Activated T-cell treated with anti-CD3 and anti-CD28 coated beads, Interleukin-2, amount 50 U/mL, for 72 hours (primary cell): ENCODE measurements at regions not wholly inside any gene's neighbourhood (a gene's known extent, or its start where the extent isn't known, plus 50 kb on each side); places are given as distances from the start of the nearest gene placed in this dataset.

Experiments used
- ATAC-seq, 2 donors: fragments of 150-1000 bp; cut with Tn5 transposase; replicated peaks in 1 of 2; 2 replicates each; pipeline ENCODE4 v1.10.0; 2021; ENCODE audit warnings: moderate library complexity in 2 of 2, mild to moderate bottlenecking in 1 of 2
- DNase-seq, 2 donors: peaks; one replicate each; pipeline ENCODE4 v3.0.0; 2021 to 2022; ENCODE audit warnings: mixed read lengths in 1 of 2
- H3K27ac Mint-ChIP-seq: one replicate; pipeline ENCODE4 v1.8.0; 2022; ENCODE audit warnings: mild to moderate bottlenecking, moderate library complexity, mixed read lengths
- H3K27me3 Mint-ChIP-seq: one replicate; pipeline ENCODE4 v1.8.0; 2022; ENCODE audit warnings: low read depth, mixed read lengths
- H3K36me3 Mint-ChIP-seq, 2 donors: one replicate each; pipeline ENCODE4 v1.8.0; 2022; ENCODE audit warnings: mixed read lengths in 2 of 2, mild to moderate bottlenecking in 1 of 2; ENCODE audit not compliant: insufficient read depth in 2 of 2
- H3K4me1 Mint-ChIP-seq: one replicate; pipeline ENCODE4 v1.8.0; 2022; ENCODE audit warnings: low read depth, mixed read lengths
- H3K4me3 Mint-ChIP-seq, 2 donors: one replicate each; pipeline ENCODE4 v1.8.0; 2022; ENCODE audit warnings: mild to moderate bottlenecking in 2 of 2, mixed read lengths in 2 of 2, moderate library complexity in 2 of 2
- H3K9me3 Mint-ChIP-seq, 2 donors: one replicate each; pipeline ENCODE4 v1.8.0; 2022; ENCODE audit warnings: mixed read lengths in 2 of 2

DNA sequence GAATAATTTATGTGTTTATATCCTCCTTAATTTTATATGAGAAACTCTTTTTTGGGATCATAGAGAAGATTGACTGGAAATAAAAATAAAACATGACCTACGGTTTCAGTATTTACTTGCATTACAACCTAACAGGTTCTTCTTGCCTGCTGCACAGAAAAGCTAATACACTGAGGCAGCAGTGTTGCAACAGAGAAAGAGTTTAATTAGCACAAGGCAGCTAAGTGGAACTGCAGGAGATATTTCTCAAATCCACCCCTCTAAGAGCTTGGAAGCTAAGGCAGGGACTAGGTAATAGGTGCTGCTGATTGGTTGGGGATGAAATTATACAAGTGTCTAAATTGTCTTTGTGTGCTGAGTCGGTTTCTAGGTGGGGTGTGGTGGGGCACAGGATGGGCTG, 380.9 kb downstream of the DIRAS2 start:
- ATAC-seq (no peak), DNase-seq (no peak)
- H3K4me3 Mint-ChIP-seq, result no peak overlapping the region
- H3K36me3 Mint-ChIP-seq, result peaks cover 0 to 5% of the 10 kb centered on the region in 2 donors
- H3K9me3 Mint-ChIP-seq, result peaks cover 5 to 7% of the 10 kb centered on the region in 2 donors
- no peak overlapping the region for H3K27ac Mint-ChIP-seq
- H3K27me3 Mint-ChIP-seq, result peaks cover 7% of the 10 kb centered on the region
- no peaks in the 10 kb centered on the region for H3K4me1 Mint-ChIP-seq

DNA sequence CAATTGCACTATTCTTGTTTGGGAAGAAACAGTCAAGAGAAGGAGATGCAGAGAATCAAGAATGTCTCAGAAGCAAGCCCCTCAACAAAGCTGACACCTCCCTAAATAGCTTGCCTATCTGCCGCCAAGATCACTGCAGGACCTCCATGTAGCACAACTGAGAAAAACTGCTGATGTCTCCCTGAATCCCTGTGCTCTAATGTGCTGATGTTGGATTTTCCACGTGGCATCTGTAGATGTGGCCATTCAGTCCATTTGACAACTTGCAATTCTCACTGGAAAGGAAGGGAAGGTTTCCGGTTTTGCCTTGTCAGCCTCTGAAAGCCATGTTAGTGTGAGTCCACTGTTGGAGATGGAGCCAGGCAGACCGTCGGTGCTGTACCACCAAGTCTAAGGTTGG, 374.0 kb downstream of the DIRAS2 start:
- no peaks in the 10 kb centered on the region for H3K4me1 Mint-ChIP-seq
- no peak for ATAC-seq
- no peaks in the 10 kb centered on the region for H3K9me3 Mint-ChIP-seq
- H3K4me3 Mint-ChIP-seq, result no peak overlapping the region
- no peak overlapping the region for H3K27ac Mint-ChIP-seq
- no peak for DNase-seq
- H3K27me3 Mint-ChIP-seq, result peaks cover 7% of the 10 kb centered on the region
- H3K36me3 Mint-ChIP-seq, result no peaks in the 10 kb centered on the region

DNA sequence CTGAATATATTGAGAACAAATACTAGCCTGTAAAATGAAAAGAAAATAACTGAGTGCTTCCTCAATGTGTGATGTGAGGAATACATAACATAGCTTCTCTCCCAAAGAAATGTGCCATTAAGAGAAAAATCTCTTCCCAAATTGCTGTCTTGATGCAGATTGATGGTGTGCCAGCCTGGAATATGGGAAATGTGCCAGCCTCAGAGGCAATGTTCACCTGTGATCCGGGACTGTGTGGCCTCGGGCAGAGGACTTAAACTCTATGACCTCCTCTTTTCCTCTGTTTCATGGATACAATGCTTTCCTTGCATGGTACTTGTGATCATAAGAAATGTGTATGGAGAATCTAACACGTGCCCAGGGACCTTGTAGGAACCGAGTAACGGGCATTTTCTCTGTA, 370.9 kb downstream of the DIRAS2 start:
- no peak overlapping the region for H3K4me3 Mint-ChIP-seq

DNA sequence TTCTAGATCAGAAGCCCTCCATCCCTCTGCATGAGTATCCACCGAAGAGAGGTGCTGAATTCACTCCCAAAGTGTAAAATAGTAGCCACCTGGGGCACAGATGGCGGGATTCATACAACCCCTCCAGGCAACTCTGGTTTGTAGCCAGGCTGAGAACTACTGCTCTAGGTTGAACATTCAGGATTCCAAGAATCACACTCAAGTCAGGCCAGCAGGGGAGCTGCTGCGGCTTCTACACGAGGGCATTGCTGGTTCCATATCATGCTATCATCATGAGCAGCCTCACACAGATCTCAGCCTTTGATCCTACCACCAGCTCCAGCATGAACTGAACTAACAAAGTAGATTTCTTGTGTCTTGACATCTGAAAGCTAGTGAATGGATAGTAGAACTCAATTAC, 367.9 kb downstream of the DIRAS2 start:
- ATAC-seq, result no peak
- DNase-seq, result no peak

More for the DNA sequence above, 370.9 kb downstream of the DIRAS2 start:
- ATAC-seq, result no peak
- DNase-seq, result no peak
- H3K4me1 Mint-ChIP-seq, result no peaks in the 10 kb centered on the region
- no peaks in the 10 kb centered on the region for H3K9me3 Mint-ChIP-seq
- peaks cover 10% of the 10 kb centered on the region for H3K27me3 Mint-ChIP-seq
- no peak overlapping the region for H3K27ac Mint-ChIP-seq
- H3K36me3 Mint-ChIP-seq, result no peaks in the 10 kb centered on the region

DNA sequence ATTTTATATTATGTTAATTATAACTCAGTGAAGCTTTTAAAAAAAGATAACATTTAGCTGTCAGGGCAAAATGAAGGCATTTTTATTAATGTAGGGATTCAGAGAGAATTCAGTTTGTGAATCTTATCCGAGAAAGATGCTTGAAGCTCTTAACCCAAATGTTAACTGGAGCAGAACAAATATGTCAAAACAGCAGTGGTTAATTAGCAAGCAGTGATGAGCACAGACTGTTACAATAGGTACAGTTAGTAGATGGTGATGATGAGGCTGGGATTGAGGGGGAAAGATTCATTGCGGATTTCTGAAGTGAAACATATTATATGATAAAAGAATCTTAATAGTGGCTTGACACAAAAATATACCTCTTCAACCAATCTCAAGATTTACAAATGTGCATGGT, 356.7 kb downstream of the DIRAS2 start:
- Mint-ChIP-seq H3K27me3 (peaks cover 7% of the 10 kb centered on the region), H3K9me3 (no peaks in the 10 kb centered on the region), H3K4me3 (no peak overlapping the region), H3K27ac (no peak overlapping the region), H3K36me3 (no peaks in the 10 kb centered on the region), H3K4me1 (peaks cover 3% of the 10 kb centered on the region)
- ATAC-seq (no peak), DNase-seq (no peak)

More for the DNA sequence above, 367.9 kb downstream of the DIRAS2 start:
- H3K4me3 Mint-ChIP-seq, result no peak overlapping the region
- H3K27ac Mint-ChIP-seq, result no peak overlapping the region
- no peaks in the 10 kb centered on the region for H3K4me1 Mint-ChIP-seq
- H3K9me3 Mint-ChIP-seq, result no peaks in the 10 kb centered on the region
- no peaks in the 10 kb centered on the region for H3K36me3 Mint-ChIP-seq
- peaks cover 35% of the 10 kb centered on the region for H3K27me3 Mint-ChIP-seq

DNA sequence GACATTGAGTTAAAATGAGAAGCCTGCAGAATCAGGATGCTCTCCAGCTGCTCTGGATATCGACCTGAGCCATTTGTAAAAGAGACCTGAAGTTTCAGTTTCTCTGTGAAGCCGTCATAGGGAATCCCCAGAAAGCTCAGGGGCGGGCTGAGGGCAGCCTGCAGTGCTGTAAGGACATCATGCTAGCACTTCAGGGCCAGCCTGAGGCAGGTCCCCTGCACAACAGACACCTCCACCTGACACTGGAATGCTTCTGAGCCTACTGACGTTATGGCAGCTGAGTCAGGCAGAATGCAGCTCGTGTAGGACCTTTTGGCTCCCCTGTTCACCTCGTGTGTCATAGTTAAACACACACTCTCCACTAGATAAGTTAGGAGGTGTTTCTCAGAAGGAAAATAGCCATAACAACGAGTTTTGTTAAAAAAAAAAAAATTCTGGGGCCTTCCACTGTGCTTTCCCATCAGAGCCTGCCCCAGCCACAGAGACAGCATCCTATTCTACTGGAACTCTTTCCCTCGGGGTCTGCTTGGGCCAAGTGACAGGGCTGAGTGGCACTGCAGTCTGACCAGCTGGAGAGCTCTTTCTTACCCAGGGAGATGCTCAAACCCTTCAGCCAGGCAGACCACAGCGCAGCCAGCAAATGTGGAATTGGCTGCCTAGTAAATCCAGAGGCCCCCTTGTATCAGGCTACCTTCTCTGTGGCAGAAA, 354.9 kb downstream of the DIRAS2 start:
- Mint-ChIP-seq H3K27me3 (peaks cover 6% of the 10 kb centered on the region), H3K27ac (no peak overlapping the region), H3K4me3 (peak overlapping the region in 1 of 2 donors; percentile 4), H3K36me3 (no peaks in the 10 kb centered on the region), H3K9me3 (no peaks in the 10 kb centered on the region), H3K4me1 (peaks cover 3% of the 10 kb centered on the region)
- DNase-seq, result peak; percentile 4 to 43
- ATAC-seq, result peak; percentile 52 to 93

DNA sequence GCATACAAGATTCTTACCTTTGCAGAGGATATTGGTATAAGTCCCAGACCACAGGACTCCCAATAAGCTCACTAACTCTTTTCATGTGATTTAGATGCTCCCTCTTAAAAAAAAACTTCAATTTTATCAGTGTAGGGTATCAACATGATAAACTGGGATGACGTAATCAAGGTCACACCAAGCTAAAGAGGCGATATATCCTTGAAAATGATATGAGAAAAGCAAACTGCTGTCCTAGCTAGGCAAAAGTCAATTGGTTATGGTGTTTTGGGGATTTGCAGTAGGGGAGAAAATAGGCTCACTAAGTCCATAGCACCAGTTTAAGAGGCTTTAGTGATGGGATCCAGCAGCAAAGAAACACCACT, 354.4 kb downstream of the DIRAS2 start:
- H3K36me3 Mint-ChIP-seq, result no peaks in the 10 kb centered on the region
- peaks cover 3% of the 10 kb centered on the region for H3K4me1 Mint-ChIP-seq
- no peak for ATAC-seq
- H3K4me3 Mint-ChIP-seq, result no peak overlapping the region
- no peak for DNase-seq
- H3K9me3 Mint-ChIP-seq, result no peaks in the 10 kb centered on the region
- H3K27ac Mint-ChIP-seq, result no peak overlapping the region
- peaks cover 6% of the 10 kb centered on the region for H3K27me3 Mint-ChIP-seq

DNA sequence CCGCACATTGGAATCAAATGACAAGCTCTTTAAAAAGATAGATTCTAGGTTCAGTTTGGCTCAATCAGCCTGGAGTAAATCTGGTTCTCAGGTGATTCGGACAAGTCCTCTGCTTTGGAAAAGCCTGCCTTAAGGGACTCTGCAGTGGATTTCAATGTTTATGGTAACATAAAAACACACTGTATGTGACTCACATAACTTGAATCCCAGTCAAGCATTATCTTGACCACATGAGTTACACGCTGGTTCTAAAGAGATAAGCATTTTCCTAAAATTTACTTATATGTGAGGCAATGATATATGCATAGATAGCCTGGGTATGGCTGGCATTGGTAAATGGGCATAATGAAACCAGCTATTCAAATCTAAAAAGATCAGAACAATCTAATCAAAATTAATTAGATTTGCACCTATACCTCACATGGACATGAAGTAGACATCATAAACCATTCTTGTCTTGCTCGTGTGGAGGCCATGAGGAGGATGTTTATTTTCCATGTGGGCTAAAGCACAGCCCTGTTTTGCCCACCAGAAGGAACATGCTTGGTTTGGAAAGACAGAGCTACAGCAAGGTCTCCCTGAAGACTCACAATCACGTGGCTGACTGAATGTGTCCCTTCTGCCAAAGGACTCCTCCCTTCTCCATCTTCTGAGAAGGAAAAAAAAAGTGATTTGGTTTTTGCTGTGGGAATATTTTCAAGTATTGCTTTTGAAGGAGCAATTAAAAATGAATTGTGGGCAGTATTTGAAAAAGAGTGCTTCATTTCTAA, 351.7 kb downstream of the DIRAS2 start:
- Mint-ChIP-seq H3K27ac (no peak overlapping the region), H3K9me3 (no peaks in the 10 kb centered on the region), H3K36me3 (no peaks in the 10 kb centered on the region), H3K27me3 (peaks cover 7% of the 10 kb centered on the region), H3K4me3 (no peak overlapping the region), H3K4me1 (peaks cover 3% of the 10 kb centered on the region)
- ATAC-seq, result no peak
- no peak for DNase-seq

DNA sequence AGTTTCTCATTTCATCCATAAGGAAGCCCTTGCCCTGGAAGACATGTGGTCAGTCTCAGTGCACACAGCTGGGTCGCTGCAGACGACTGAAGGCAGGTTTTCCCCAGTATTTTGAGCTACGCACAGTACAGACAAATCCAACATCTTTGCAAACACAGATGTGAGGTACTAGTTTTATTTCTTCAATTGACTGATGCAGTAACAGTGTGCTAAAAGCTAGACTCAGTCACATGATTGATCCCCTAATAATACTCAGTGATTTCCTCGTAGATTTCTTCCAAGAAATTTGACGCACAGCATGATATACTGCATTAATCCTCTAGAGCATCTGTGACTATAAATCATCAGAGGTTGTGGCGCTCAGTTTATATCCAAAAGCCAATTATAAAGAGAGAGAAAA, 346.1 kb downstream of the DIRAS2 start:
- no peak overlapping the region for H3K4me3 Mint-ChIP-seq
- H3K27ac Mint-ChIP-seq, result no peak overlapping the region
- DNase-seq, result no peak
- H3K9me3 Mint-ChIP-seq, result no peaks in the 10 kb centered on the region
- no peak for ATAC-seq
- no peaks in the 10 kb centered on the region for H3K4me1 Mint-ChIP-seq
- H3K36me3 Mint-ChIP-seq, result no peaks in the 10 kb centered on the region
- peaks cover 13% of the 10 kb centered on the region for H3K27me3 Mint-ChIP-seq

DNA sequence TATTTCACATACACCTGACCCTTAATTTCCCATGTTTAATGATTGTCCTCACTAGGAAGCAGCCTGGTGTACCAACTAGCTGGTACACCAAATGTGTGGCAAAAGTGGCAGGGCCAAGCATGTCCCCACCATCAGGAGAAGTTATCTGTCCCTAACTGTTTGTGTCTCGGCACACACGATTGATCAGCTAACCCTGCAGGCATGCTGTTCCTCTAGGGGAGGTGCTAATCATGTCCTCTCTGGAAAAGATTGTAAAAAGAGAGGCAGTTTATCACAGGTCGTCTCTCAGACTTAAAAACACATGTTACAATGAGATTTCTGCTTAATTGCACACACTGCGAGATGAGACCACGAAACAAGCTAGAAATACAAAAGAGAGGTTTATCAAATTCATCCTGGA, 342.7 kb downstream of the DIRAS2 start:
- no peak overlapping the region for H3K4me3 Mint-ChIP-seq
- no peaks in the 10 kb centered on the region for H3K9me3 Mint-ChIP-seq
- H3K27me3 Mint-ChIP-seq, result peaks cover 21% of the 10 kb centered on the region
- H3K36me3 Mint-ChIP-seq, result no peaks in the 10 kb centered on the region
- DNase-seq (no peak), ATAC-seq (no peak)
- no peaks in the 10 kb centered on the region for H3K4me1 Mint-ChIP-seq
- H3K27ac Mint-ChIP-seq, result no peak overlapping the region

- Mint-ChIP-seq H3K27me3 (peaks cover 21% of the 10 kb centered on the region), H3K9me3 (no peaks in the 10 kb centered on the region), H3K27ac (no peak overlapping the region), H3K4me1 (no peaks in the 10 kb centered on the region), H3K36me3 (no peaks in the 10 kb centered on the region), H3K4me3 (no peak overlapping the region)
- DNase-seq (no peak), ATAC-seq (no peak)
Measured at GRCh38 chr9:90300611-90301276, 341.9 kb downstream of the DIRAS2 start.

- H3K27me3 Mint-ChIP-seq, result peaks cover 16% of the 10 kb centered on the region
- ATAC-seq, result no peak
- no peak overlapping the region for H3K27ac Mint-ChIP-seq
- no peak for DNase-seq
- no peaks in the 10 kb centered on the region for H3K4me1 Mint-ChIP-seq
- H3K36me3 Mint-ChIP-seq, result no peaks in the 10 kb centered on the region
- no peak overlapping the region for H3K4me3 Mint-ChIP-seq
- no peaks in the 10 kb centered on the region for H3K9me3 Mint-ChIP-seq
Measured at GRCh38 chr9:90301277-90301653, 341.4 kb downstream of the DIRAS2 start.

DNA sequence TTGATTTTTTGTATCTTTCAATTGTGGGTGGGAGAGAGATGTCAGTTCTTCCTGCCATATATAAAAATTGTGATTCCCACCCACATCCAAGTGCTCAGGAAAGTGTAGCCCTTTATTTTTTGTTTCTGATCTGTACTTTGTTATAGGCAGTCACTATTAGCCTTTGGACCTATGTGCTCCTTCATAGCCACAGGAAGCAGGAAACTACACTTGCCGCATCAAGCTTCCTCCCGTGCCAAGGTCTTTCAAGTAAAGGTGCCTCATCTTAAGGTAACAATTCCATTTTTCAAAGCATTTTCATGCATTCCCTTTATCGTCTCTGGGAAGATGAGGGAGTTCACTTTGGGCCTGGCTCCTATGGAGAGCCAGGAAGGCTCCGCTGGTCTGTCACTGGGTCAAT, 339.0 kb downstream of the DIRAS2 start:
- Mint-ChIP-seq H3K9me3 (no peaks in the 10 kb centered on the region), H3K36me3 (no peaks in the 10 kb centered on the region), H3K27me3 (peaks cover 17% of the 10 kb centered on the region), H3K4me3 (no peak overlapping the region), H3K4me1 (no peaks in the 10 kb centered on the region), H3K27ac (no peak overlapping the region)
- ATAC-seq (no peak), DNase-seq (no peak)
